ENCODE measurements at regions not wholly inside any gene's neighbourhood (a gene's known extent, or its start where the extent isn't known, plus 50 kb on each side); places are given as distances from the start of the nearest gene placed in this dataset.

- DNase-seq = no peak
- Histone ChIP-seq H3K9me3 (ENCODE audit: control insufficient read depth in 2 of 3, low read length in 3 of 3) (no peaks in the 10 kb centered on the region), H3K4me3 (ENCODE audit: low read length) (no peak overlapping the region), H3K27ac (ENCODE audit: low read depth, low read length) (no peak overlapping the region), H3K36me3 (ENCODE audit: control insufficient read depth in 2 of 3, insufficient read depth in 3 of 3, low read length in 3 of 3) (no peaks in the 10 kb centered on the region), H3K27me3 (ENCODE audit: control insufficient read depth in 2 of 2, insufficient read depth in 2 of 2, low read length in 2 of 2) (no peaks in the 10 kb centered on the region), H3K4me1 (ENCODE audit: control insufficient read depth in 2 of 2, insufficient read depth in 2 of 2, low read length in 2 of 2) (no peaks in the 10 kb centered on the region)
- H3K9me3 Mint-ChIP-seq = peaks cover 0 to 5% (median 0%) of the 10 kb centered on the region in 11 donors
- ChIA-PET POLR2A (no interaction called here), CTCF (no interaction called here)
- ATAC-seq = no peak
- no peak overlapping the region for H3K4me3 Mint-ChIP-seq
- intact Hi-C loops (cut with micrococcal nuclease) = no loop called here
- H3K36me3 Mint-ChIP-seq = no peaks in the 10 kb centered on the region
- no peak overlapping the region for H3K27ac Mint-ChIP-seq
- H3K4me1 Mint-ChIP-seq = no peaks in the 10 kb centered on the region
- H3K27me3 Mint-ChIP-seq = peaks cover 0 to 53% (median 19%) of the 10 kb centered on the region in 5 donors
Observed at GRCh38 chr1:17891205-17892110, 136.3 kb downstream of the ACTL8 start.

- Mint-ChIP-seq H3K4me1 (no peaks in the 10 kb centered on the region), H3K27ac (no peak overlapping the region), H3K4me3 (no peak overlapping the region), H3K36me3 (no peaks in the 10 kb centered on the region), H3K9me3 (peaks cover 0 to 5% (median 0%) of the 10 kb centered on the region in 11 donors), H3K27me3 (peaks cover 0 to 50% (median 17%) of the 10 kb centered on the region in 5 donors)
- Histone ChIP-seq H3K36me3 (ENCODE audit: control insufficient read depth in 2 of 3, insufficient read depth in 3 of 3, low read length in 3 of 3) (no peaks in the 10 kb centered on the region), H3K4me3 (ENCODE audit: low read length) (no peak overlapping the region), H3K27ac (ENCODE audit: low read depth, low read length) (no peak overlapping the region), H3K9me3 (ENCODE audit: control insufficient read depth in 2 of 3, low read length in 3 of 3) (no peaks in the 10 kb centered on the region), H3K27me3 (ENCODE audit: control insufficient read depth in 2 of 2, insufficient read depth in 2 of 2, low read length in 2 of 2) (no peaks in the 10 kb centered on the region), H3K4me1 (ENCODE audit: control insufficient read depth in 2 of 2, insufficient read depth in 2 of 2, low read length in 2 of 2) (no peaks in the 10 kb centered on the region)
- POLR2A ChIA-PET = no interaction called here
- DNase-seq (no peak), ATAC-seq (no peak)
- CTCF ChIA-PET = no interaction called here
- intact Hi-C loops (cut with micrococcal nuclease) = no loop called here
Observed at GRCh38 chr1:17892225-17892624, 137.1 kb downstream of the ACTL8 start.

- no peaks in the 10 kb centered on the region for H3K36me3 Mint-ChIP-seq
- H3K4me3 Mint-ChIP-seq = no peak overlapping the region
- H3K27ac Mint-ChIP-seq = no peak overlapping the region
- intact Hi-C loops (cut with micrococcal nuclease) = no loop called here
- ATAC-seq (no peak), DNase-seq (no peak)
- no peaks in the 10 kb centered on the region for H3K4me1 Mint-ChIP-seq
- Histone ChIP-seq H3K36me3 (ENCODE audit: control insufficient read depth in 2 of 3, insufficient read depth in 3 of 3, low read length in 3 of 3) (no peaks in the 10 kb centered on the region), H3K27me3 (ENCODE audit: control insufficient read depth in 2 of 2, insufficient read depth in 2 of 2, low read length in 2 of 2) (no peaks in the 10 kb centered on the region), H3K4me1 (ENCODE audit: control insufficient read depth in 2 of 2, insufficient read depth in 2 of 2, low read length in 2 of 2) (no peaks in the 10 kb centered on the region), H3K27ac (ENCODE audit: low read depth, low read length) (no peak overlapping the region), H3K4me3 (ENCODE audit: low read length) (no peak overlapping the region), H3K9me3 (ENCODE audit: control insufficient read depth in 2 of 3, low read length in 3 of 3) (no peaks in the 10 kb centered on the region)
- ChIA-PET CTCF (no interaction called here), POLR2A (no interaction called here)
- peaks cover 0 to 5% (median 0%) of the 10 kb centered on the region in 11 donors for H3K9me3 Mint-ChIP-seq
- peaks cover 0 to 52% (median 17%) of the 10 kb centered on the region in 5 donors for H3K27me3 Mint-ChIP-seq
Observed at GRCh38 chr1:17892851-17893250, 137.7 kb downstream of the ACTL8 start.

GRCh38 chr1:17893891-17894631, 138.9 kb downstream of the ACTL8 start:
- Mint-ChIP-seq H3K27me3 (peaks cover 8 to 51% (median 20%) of the 10 kb centered on the region in 5 donors), H3K36me3 (no peaks in the 10 kb centered on the region), H3K4me3 (no peak overlapping the region), H3K4me1 (no peaks in the 10 kb centered on the region), H3K9me3 (peaks cover 0 to 6% (median 0%) of the 10 kb centered on the region in 11 donors), H3K27ac (no peak overlapping the region)
- intact Hi-C loops (cut with micrococcal nuclease) = no loop called here
- no peak overlapping the region for H3K27ac ChIP-seq (ENCODE audit: low read depth, low read length)
- ChIA-PET CTCF (no interaction called here), POLR2A (no interaction called here)
- ATAC-seq (no peak), DNase-seq (no peak)
- H3K9me3 ChIP-seq (ENCODE audit: control insufficient read depth in 2 of 3, low read length in 3 of 3) = no peaks in the 10 kb centered on the region
- no peak overlapping the region for H3K4me3 ChIP-seq (ENCODE audit: low read length)
- H3K4me1 ChIP-seq (ENCODE audit: control insufficient read depth in 2 of 2, insufficient read depth in 2 of 2, low read length in 2 of 2) = no peaks in the 10 kb centered on the region
- H3K27me3 ChIP-seq (ENCODE audit: control insufficient read depth in 2 of 2, insufficient read depth in 2 of 2, low read length in 2 of 2) = no peaks in the 10 kb centered on the region
- no peaks in the 10 kb centered on the region for H3K36me3 ChIP-seq (ENCODE audit: control insufficient read depth in 2 of 3, insufficient read depth in 3 of 3, low read length in 3 of 3)

GRCh38 chr1:17895401-17895800, 140.3 kb downstream of the ACTL8 start:
- H3K36me3 Mint-ChIP-seq = no peaks in the 10 kb centered on the region
- no peak for ATAC-seq
- CTCF ChIA-PET = no interaction called here

GRCh38 chr1:17895986-17896385, 140.9 kb downstream of the ACTL8 start:
- Mint-ChIP-seq H3K36me3 (no peaks in the 10 kb centered on the region), H3K9me3 (peaks cover 0 to 3% (median 0%) of the 10 kb centered on the region in 11 donors), H3K27me3 (peaks cover 8 to 50% (median 17%) of the 10 kb centered on the region in 5 donors), H3K4me1 (no peaks in the 10 kb centered on the region), H3K4me3 (no peak overlapping the region), H3K27ac (no peak overlapping the region)
- DNase-seq (no peak), ATAC-seq (no peak)
- H3K4me3 ChIP-seq (ENCODE audit: low read length) = no peak overlapping the region
- H3K27me3 ChIP-seq (ENCODE audit: control insufficient read depth in 2 of 2, insufficient read depth in 2 of 2, low read length in 2 of 2) = no peaks in the 10 kb centered on the region
- no peaks in the 10 kb centered on the region for H3K4me1 ChIP-seq (ENCODE audit: control insufficient read depth in 2 of 2, insufficient read depth in 2 of 2, low read length in 2 of 2)
- no peaks in the 10 kb centered on the region for H3K9me3 ChIP-seq (ENCODE audit: control insufficient read depth in 2 of 3, low read length in 3 of 3)
- no peaks in the 10 kb centered on the region for H3K36me3 ChIP-seq (ENCODE audit: control insufficient read depth in 2 of 3, insufficient read depth in 3 of 3, low read length in 3 of 3)
- H3K27ac ChIP-seq (ENCODE audit: low read depth, low read length) = no peak overlapping the region
- CTCF ChIA-PET = no interaction called here
- intact Hi-C loops (cut with micrococcal nuclease) = no loop called here
- POLR2A ChIA-PET = no interaction called here

More at GRCh38 chr1:17895401-17895800, 140.3 kb downstream of the ACTL8 start:
- no peaks in the 10 kb centered on the region for H3K4me1 ChIP-seq (ENCODE audit: control insufficient read depth in 2 of 2, insufficient read depth in 2 of 2, low read length in 2 of 2)
- H3K9me3 Mint-ChIP-seq = peaks cover 0 to 3% (median 0%) of the 10 kb centered on the region in 11 donors
- POLR2A ChIA-PET = no interaction called here
- H3K27me3 ChIP-seq (ENCODE audit: control insufficient read depth in 2 of 2, insufficient read depth in 2 of 2, low read length in 2 of 2) = no peaks in the 10 kb centered on the region
- H3K4me1 Mint-ChIP-seq = no peaks in the 10 kb centered on the region
- H3K27ac Mint-ChIP-seq = no peak overlapping the region
- DNase-seq = no peak
- H3K9me3 ChIP-seq (ENCODE audit: control insufficient read depth in 2 of 3, low read length in 3 of 3) = no peaks in the 10 kb centered on the region
- H3K36me3 ChIP-seq (ENCODE audit: control insufficient read depth in 2 of 3, insufficient read depth in 3 of 3, low read length in 3 of 3) = no peaks in the 10 kb centered on the region
- intact Hi-C loops (cut with micrococcal nuclease) = no loop called here
- no peak overlapping the region for H3K4me3 ChIP-seq (ENCODE audit: low read length)
- no peak overlapping the region for H3K4me3 Mint-ChIP-seq
- peaks cover 8 to 54% (median 20%) of the 10 kb centered on the region in 5 donors for H3K27me3 Mint-ChIP-seq
- no peak overlapping the region for H3K27ac ChIP-seq (ENCODE audit: low read depth, low read length)

Measured in naive thymus-derived CD4-positive, alpha-beta T cell (primary cell).